Superior temporal gyrus (tissue), 1 donor: ENCODE measurements at regions not wholly inside any gene's neighbourhood (a gene's known extent, or its start where the extent isn't known, plus 50 kb on each side); places are given as distances from the start of the nearest gene placed in this dataset.

Experiments used
- DNase-seq: peaks from one replicate; pipeline ENCODE4 v3.0.0-alpha.2; 2016; ENCODE audit errors: extremely low spot score

DNA sequence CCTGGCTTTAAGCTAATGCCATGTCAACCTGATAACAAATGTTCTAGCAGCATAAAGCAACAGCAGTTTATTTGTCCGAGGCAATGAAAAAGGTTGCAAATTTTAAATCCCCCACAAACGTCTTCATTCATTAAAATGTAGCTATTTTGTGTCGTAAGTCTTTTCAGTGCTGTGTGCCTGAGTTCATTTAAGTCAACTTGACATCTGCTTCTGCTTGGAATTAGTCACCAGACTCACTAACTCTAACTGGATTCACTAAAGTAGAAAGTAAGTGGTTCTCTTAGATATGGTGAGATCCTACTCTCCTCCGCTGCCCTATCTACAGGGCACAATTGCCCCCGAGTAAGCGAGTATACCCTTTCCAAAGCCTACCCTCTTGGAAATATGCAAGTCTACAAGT is 118.4 kb upstream of the CHRM3 start:
- DNase-seq, result no peak

GRCh38 chr1:239263801-239264200 is 122.6 kb upstream of the CHRM3 start:
- no peak for DNase-seq

GRCh38 chr1:239262538-239262937 is 123.8 kb upstream of the CHRM3 start:
- no peak for DNase-seq

DNA sequence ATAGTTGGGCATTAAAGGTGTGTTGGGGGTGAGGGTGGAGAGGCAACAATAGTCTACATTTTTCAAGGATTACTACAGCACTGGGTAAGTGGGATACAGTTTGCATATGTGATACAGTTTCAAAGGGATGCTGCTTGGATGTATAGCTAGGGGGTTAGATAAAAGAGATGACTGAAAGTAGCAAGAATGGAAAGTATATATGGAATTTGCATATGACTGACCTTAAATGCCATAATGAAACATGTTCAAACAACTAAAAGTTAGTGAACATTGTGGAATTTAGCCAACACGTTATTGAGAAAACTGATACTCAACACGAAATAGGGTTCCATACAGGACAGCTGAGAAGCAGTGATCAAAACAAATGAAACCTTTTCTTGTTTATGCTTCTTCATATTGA is 124.8 kb upstream of the CHRM3 start:
- no peak for DNase-seq

GRCh38 chr1:239260842-239261241 is 125.5 kb upstream of the CHRM3 start:
- DNase-seq, result no peak

DNA sequence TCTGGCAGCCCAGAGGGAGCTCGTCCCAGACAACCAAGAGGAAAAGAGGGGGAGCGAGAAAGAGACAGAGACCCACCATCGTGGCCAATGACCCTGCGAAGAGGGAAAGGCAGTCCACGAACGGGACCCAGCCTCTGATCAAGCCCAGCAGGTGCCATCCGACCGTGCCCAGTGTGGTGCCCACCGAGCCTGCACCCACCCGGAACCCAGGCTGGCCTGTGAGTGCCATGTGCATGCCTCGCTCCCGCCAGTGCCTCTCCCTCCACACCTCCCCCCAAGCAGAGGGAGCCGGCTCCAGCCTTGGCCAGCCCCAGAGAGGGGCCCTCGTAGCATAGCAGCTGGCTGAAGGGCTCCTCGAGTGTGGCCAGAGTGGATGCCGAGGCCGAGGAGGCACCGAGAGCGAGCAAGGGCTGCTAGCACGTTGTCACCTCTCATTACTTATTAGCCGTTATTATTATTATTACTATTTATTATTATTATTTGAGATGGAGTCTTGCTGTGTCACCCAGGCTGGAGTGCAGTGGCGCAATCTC is 130.7 kb upstream of the CHRM3 start:
- DNase-seq, result no peak

DNA sequence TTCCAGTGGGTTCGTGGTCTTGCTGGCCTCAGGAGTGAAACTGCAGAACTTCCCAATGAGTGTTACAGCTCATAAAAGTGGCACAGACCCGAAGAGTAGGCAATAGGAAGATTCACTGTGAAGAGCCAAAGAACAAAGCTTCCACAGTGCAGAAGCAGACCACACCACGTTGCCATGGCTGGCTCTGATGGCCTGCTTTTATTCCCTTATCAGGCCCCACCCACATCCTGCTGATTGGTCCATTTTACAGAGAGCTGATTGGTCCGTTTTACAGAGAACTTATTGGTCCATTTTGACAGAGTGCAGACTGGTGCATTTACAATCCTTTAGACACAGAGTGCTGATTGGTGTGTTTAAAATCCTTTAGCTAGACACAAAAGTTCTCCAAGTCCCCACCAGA is 131.4 kb upstream of the CHRM3 start:
- no peak for DNase-seq

DNA sequence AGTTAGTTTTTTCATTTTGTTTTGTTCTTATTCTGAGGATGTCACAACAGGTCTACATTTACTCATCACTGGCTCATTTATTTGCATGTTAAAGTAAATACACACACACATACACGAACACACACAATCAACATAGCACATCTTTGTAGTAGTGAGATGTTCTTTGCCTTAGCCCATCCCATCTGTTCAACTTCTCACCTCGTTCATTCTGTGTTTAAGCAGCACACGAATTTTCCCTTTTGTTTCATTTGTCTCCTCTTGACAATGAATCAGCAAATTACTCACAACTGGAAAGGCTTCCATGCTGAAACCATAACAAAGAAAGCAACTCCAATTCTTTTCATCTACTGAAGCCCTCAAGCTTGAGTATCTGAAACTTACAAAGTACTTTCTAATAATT is 133.3 kb upstream of the CHRM3 start:
- peak; percentile 53 for DNase-seq

DNA sequence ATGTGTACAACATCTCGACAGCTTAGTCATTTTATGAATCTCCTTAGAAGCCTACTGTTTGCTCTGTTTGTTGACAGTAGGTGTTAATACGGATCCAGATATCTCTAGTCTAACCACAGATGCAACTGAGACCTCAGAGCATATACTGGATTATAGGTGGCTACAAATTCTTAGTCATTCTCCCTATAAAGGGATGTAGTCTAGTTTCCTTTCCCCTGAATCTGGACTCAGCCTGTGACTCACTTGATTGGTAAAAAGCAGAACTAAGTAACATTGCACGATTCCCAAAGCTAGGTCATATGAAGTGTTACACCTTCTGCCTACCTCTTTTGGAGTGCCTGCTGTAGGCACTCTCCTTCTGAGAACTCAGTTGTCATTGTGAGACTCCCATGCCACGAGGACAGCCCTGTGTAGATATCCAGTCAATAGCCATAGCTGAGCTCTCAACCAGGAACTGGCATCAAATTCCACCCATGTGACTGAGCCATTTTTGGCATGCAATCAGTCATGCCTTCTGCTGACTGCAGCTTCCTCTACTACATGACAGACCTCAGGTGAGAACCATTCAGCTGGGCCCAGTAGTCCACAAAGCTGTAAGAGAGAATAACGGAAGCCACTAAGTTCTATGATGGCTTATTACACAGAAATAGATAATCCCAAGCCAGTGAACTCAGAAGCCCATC is 135.9 kb upstream of the CHRM3 start:
- no peak for DNase-seq

GRCh38 chr1:239247285-239247684 is 139.1 kb upstream of the CHRM3 start:
- no peak for DNase-seq

- no peak for DNase-seq
Observed at GRCh38 chr1:239244084-239244483, 142.3 kb upstream of the CHRM3 start.

- DNase-seq, result no peak
Observed at GRCh38 chr1:239243006-239243405, 143.4 kb upstream of the CHRM3 start.

- DNase-seq, result no peak
Observed at GRCh38 chr1:239242404-239242803, 144.0 kb upstream of the CHRM3 start.

GRCh38 chr1:239240736-239241135 is 145.6 kb upstream of the CHRM3 start:
- DNase-seq, result no peak

GRCh38 chr1:239239529-239239928 is 146.8 kb upstream of the CHRM3 start:
- no peak for DNase-seq

DNA sequence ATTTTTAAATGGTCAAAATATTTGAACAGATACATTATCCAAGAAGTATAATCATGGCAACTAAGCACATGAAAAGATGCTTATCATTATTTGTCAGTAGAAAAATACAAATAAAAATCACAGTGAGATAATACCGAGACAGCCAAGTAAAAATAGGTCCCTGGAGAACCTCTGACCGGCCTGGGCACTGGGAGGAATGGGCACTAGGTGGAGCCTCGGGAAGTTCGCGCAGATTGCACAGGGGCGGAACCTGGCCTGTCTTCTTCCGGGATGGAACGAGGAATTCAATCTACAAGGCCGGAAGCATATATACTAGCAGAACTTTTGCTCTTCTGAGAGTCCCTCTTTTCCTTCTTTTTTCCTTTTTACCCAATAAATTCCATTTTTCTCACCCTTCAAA is 148.5 kb upstream of the CHRM3 start:
- DNase-seq, result no peak

DNA sequence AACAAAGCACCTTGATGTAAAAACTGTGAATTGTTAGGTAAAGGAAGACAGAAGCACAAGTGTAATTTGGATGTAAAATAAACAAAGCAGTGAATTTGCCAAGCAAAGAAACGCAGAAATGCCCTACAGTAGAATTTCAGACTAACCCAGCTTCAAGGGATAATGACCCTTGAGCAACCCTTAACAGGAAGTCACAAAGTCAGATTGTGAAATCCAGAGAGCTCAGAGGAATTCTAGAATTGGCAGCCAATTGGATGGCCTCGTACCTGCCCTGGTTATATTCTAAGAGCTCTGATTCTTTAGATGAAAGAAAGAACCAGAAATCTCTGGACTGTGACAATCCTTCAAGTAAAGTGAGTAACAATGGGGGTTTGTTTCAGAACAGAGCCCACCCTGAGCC is 152.7 kb upstream of the CHRM3 start:
- no peak for DNase-seq

DNA sequence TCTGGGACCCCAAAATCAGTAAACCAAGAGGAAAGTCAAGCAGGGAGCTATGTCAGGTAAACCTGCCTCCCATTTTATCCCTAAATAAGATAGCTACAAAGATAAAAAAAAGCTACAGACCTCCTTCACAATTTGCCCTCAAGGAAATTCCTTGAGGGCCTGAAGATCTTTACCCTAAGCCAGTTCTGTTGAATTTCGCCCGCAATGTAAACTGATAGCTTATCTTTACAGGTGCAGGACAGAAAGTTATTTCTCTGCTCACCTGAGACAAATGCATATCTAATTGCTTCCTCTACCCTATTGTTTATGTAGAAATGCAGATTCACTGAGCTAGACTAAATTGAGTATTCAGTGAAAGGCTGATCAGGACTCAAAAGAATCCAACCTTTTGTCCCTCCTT is 153.4 kb upstream of the CHRM3 start:
- no peak for DNase-seq

- DNase-seq, result no peak
Observed at GRCh38 chr1:239228451-239228850, 157.9 kb upstream of the CHRM3 start.

- no peak for DNase-seq
Observed at GRCh38 chr1:239225396-239225795, 161.0 kb upstream of the CHRM3 start.

GRCh38 chr1:239224100-239224499 is 162.3 kb upstream of the CHRM3 start:
- DNase-seq, result no peak

DNA sequence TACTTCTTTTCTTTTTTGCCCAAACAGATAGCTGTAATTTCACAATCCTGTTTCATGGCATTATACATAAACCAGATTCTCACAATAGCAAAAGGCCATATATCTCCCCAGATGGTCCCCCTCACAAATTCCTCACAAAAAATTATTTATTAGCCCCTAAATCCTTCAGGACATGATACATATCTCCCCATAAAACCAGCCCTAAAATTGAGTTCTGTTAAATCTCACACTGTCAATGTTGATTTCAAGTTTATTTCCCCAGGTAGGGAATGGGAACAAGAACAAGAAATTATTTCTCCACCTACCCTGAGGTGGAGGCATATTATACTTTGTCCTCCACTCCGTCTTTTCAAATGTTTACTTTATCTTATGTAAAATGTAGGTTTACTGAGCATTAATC is 163.4 kb upstream of the CHRM3 start:
- no peak for DNase-seq

GRCh38 chr1:239221656-239222055 is 164.7 kb upstream of the CHRM3 start:
- DNase-seq, result no peak

DNA sequence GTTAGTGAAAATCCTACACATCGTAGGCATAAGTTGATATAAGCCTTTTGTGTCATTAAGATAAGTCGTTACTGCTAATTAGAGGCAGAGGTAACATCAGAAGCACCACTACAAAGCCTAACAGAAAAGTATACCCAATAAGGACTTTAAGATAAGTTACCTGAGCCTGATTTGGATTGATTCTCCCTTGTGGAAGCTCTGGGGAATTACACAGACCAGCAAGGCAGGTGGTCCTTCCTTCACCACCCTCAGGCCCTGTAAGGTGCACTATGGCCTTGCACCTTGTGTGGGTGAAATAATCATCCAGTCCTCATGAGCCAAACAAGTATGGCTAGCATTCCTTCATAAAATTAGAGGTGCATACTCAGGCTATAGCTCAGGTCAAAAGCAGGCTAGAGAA is 166.7 kb upstream of the CHRM3 start:
- no peak for DNase-seq
